ENCODE measurements at regions not wholly inside any gene's neighbourhood (a gene's known extent, or its start where the extent isn't known, plus 50 kb on each side); places are given as distances from the start of the nearest gene placed in this dataset.

DNA sequence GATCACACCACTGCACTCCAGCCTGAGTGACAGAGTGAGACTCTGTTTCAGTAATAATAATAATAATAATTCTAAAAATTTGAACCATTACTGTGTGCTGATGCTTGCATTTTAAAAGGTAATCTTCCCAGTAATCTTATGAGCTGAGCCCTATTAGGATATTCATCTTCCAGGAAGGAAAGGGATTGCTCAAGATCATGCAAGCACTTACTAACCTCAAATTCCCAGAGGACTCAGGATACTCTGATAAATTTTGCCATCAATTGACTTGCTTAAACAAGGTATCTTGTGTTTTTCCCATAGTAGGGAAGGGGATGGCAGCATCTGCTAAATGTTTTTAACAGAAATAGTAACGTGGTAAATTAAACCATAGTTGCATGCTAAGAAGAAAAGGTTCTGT is 176.4 kb upstream of the MRPS30 start:
- Histone ChIP-seq H3K27me3 (no peaks in the 10 kb centered on the region), H3K9me3 (no peaks in the 10 kb centered on the region), H3K27ac (no peak overlapping the region), H3K36me3 (no peaks in the 10 kb centered on the region), H3K4me3 (no peak overlapping the region), H3K4me1 (no peaks in the 10 kb centered on the region)
- DNase-seq (no peak), ATAC-seq (no peak)
- TF ChIP-seq, protein P1, sequence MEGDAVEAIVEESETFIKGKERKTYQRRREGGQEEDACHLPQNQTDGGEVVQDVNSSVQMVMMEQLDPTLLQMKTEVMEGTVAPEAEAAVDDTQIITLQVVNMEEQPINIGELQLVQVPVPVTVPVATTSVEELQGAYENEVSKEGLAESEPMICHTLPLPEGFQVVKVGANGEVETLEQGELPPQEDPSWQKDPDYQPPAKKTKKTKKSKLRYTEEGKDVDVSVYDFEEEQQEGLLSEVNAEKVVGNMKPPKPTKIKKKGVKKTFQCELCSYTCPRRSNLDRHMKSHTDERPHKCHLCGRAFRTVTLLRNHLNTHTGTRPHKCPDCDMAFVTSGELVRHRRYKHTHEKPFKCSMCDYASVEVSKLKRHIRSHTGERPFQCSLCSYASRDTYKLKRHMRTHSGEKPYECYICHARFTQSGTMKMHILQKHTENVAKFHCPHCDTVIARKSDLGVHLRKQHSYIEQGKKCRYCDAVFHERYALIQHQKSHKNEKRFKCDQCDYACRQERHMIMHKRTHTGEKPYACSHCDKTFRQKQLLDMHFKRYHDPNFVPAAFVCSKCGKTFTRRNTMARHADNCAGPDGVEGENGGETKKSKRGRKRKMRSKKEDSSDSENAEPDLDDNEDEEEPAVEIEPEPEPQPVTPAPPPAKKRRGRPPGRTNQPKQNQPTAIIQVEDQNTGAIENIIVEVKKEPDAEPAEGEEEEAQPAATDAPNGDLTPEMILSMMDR (IDR thresholded peaks at IDR 0.05): no peak
- no peak for TF ChIP-seq POLR2A (IDR thresholded peaks at IDR 0.05)
- WGBS (ENCODE audit: insufficient coverage, low coverage, low lambda C conversion rate, missing lambda C conversion rate): 38% methylated on average over 1 of the region's 1 CpG
- intact Hi-C loops (cut with DNase I): no loop called here

DNA sequence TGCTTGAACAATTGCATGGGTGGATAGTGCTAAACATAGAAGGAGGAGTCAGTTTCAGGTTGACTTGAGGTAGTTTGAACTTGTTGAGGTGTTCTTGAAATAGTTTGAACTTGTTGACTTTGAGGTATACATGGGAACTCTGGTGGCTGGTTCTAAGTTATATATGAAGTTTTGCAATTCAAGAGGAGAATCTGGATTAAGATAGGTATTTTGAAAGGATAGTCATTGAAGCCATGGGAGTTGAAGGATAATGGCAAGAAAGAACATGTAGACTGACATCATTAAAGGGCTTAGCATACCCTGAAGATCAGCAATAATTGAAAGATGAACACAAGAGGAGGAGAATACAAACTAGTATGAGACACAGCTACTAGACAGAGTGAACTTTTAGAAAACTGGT is 181.9 kb upstream of the MRPS30 start:
- ATAC-seq (no peak), DNase-seq (no peak)
- no peak overlapping the region for H3K27ac ChIP-seq
- intact Hi-C loops (cut with DNase I): no loop called here
- no peaks in the 10 kb centered on the region for H3K4me1 ChIP-seq
- TF ChIP-seq, protein P1 (IDR thresholded peaks at IDR 0.05): no peak
- no peak for TF ChIP-seq POLR2A (IDR thresholded peaks at IDR 0.05)
- no peak overlapping the region for H3K4me3 ChIP-seq
- H3K36me3 ChIP-seq: no peaks in the 10 kb centered on the region
- no peaks in the 10 kb centered on the region for H3K27me3 ChIP-seq
- H3K9me3 ChIP-seq: no peaks in the 10 kb centered on the region

DNA sequence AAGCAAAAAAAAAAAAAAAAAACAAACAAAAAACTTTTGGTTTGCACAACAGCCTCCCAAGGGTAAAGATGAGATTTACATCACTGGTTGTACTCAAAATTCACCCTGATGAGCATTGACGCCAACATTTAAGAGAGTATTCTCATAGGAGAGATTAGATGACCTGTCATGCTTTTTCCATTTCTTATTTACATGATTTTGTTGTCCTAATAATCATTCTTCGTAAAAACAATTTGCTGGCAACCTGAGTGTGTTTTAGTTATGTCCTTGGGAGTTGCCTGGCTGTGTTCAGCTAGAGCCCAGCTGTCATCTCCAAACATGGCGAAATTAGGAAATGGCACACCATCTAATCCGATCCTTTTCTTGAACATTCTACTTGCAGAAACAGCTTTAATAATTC is 186.4 kb upstream of the MRPS30 start:
- Histone ChIP-seq H3K4me3 (no peak overlapping the region), H3K4me1 (no peaks in the 10 kb centered on the region), H3K27me3 (no peaks in the 10 kb centered on the region), H3K27ac (no peak overlapping the region), H3K36me3 (no peaks in the 10 kb centered on the region), H3K9me3 (no peaks in the 10 kb centered on the region)
- 58% methylated on average over 4 of the region's 4 CpGs for WGBS (ENCODE audit: insufficient coverage, low coverage, low lambda C conversion rate, missing lambda C conversion rate)
- ATAC-seq: no peak
- TF ChIP-seq, protein P1 (IDR thresholded peaks at IDR 0.05): no peak
- TF ChIP-seq POLR2A (IDR thresholded peaks at IDR 0.05): no peak
- intact Hi-C loops (cut with DNase I): no loop called here
- DNase-seq: no peak

DNA sequence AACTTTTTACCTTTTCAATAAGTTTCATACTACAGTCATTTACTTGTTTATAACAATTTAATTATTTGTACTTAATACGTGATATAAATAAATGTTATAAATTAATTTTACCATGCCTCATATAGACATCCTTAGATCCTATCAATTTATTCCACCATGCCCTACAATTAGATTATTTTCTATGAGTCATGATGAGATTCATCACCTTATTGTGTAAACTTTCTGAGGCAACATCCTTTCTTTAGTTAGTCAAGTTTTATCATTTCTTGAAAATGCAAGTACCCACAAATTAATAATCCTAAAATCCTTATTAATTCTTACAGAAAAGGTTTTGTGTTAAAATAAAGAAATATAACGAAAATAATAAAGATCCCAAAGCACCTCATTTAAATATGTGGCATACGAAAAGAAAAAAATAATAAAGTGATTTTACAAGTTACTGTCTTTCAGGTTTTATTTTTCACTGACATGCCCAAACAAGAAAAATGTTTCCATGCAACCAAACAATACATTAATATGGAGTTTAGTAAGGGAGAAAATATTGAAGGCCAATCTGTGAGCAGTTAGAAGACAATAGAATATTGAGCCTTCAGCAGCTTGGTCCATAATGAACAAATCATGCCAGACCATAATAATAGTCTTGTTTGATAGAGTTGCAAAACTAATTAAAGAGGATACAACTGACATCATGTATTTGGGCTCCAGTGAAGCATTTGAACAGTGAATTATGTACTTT is 188.7 kb upstream of the MRPS30 start:
- Histone ChIP-seq H3K9me3 (no peaks in the 10 kb centered on the region), H3K27ac (no peak overlapping the region), H3K4me1 (no peaks in the 10 kb centered on the region), H3K27me3 (no peaks in the 10 kb centered on the region), H3K4me3 (no peak overlapping the region), H3K36me3 (no peaks in the 10 kb centered on the region)
- ATAC-seq (no peak), DNase-seq (no peak)
- TF ChIP-seq, protein P1 (IDR thresholded peaks at IDR 0.05): no peak
- TF ChIP-seq POLR2A (IDR thresholded peaks at IDR 0.05): no peak
- WGBS (ENCODE audit: insufficient coverage, low coverage, low lambda C conversion rate, missing lambda C conversion rate): 51% methylated on average over 3 of the region's 3 CpGs
- intact Hi-C loops (cut with DNase I): no loop called here

DNA sequence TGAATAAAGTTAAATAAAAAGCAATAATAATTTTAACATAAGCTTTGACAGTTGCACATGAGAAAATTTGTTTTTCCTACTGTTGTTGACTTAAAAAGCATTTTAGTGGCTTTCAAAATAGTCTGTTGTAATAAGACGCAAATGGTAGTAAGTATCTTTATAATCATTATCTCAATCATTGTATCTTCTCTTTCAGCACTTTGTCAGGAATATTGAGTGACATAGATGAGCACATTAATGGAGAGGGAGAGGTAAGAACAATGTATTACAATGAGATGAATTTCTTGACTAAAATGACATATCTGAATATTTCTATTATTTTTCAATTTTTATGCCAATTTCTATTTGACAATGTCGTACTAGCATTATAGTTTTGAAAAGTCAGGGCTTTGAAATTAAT is 193.9 kb upstream of the MRPS30 start:
- intact Hi-C loops (cut with DNase I): no loop called here
- Histone ChIP-seq H3K27me3 (no peaks in the 10 kb centered on the region), H3K4me3 (no peak overlapping the region), H3K36me3 (no peaks in the 10 kb centered on the region), H3K27ac (no peak overlapping the region), H3K4me1 (no peaks in the 10 kb centered on the region), H3K9me3 (no peaks in the 10 kb centered on the region)
- ATAC-seq (no peak), DNase-seq (no peak)
- WGBS (ENCODE audit: insufficient coverage, low coverage, low lambda C conversion rate, missing lambda C conversion rate): 55% methylated on average over 2 of the region's 2 CpGs
- TF ChIP-seq POLR2A (IDR thresholded peaks at IDR 0.05): no peak
- TF ChIP-seq, protein P1 (IDR thresholded peaks at IDR 0.05): no peak

Data from right lobe of liver (tissue), 6 donors.